GM13976 (cell line): ENCODE measurements at regions not wholly inside any gene's neighbourhood (a gene's known extent, or its start where the extent isn't known, plus 50 kb on each side); places are given as distances from the start of the nearest gene placed in this dataset.
"Not testable (repeated sequence)": the region's sequence is repeated elsewhere in the genome, so short reads cannot be mapped to it uniquely, and the experiment has no call there.

Source experiments
- DNase-seq: peaks from one replicate; pipeline ENCODE4 v3.0.0; 2012; ENCODE audit warnings: low spot score
- in situ Hi-C: fragments of 300-500 bp; cut with MboI; formaldehyde crosslinking; loops from one replicate; pipeline ENCODE4 v1.12.0; 2022; ENCODE audit warnings: low sequenced_read_pairs, mixed read lengths, inconsistent platforms; ENCODE audit not compliant: unreplicated experiment
- TF ChIP-seq, protein P1 (sequence below): IDR thresholded peaks from 2 replicates; pipeline ENCODE4 v1.5.1; 2012; ENCODE audit warnings: borderline replicate concordance, mild to moderate bottlenecking; ENCODE audit not compliant: insufficient read depth; ENCODE audit errors: extremely low read depth, missing control alignments, control extremely low read depth

GRCh38 chr6:126665551-126665950 is 325.6 kb downstream of the CENPW start:
- TF ChIP-seq, protein P1, sequence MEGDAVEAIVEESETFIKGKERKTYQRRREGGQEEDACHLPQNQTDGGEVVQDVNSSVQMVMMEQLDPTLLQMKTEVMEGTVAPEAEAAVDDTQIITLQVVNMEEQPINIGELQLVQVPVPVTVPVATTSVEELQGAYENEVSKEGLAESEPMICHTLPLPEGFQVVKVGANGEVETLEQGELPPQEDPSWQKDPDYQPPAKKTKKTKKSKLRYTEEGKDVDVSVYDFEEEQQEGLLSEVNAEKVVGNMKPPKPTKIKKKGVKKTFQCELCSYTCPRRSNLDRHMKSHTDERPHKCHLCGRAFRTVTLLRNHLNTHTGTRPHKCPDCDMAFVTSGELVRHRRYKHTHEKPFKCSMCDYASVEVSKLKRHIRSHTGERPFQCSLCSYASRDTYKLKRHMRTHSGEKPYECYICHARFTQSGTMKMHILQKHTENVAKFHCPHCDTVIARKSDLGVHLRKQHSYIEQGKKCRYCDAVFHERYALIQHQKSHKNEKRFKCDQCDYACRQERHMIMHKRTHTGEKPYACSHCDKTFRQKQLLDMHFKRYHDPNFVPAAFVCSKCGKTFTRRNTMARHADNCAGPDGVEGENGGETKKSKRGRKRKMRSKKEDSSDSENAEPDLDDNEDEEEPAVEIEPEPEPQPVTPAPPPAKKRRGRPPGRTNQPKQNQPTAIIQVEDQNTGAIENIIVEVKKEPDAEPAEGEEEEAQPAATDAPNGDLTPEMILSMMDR: no peak
- DNase-seq: no peak
- in situ Hi-C loops: no loop called here

DNA sequence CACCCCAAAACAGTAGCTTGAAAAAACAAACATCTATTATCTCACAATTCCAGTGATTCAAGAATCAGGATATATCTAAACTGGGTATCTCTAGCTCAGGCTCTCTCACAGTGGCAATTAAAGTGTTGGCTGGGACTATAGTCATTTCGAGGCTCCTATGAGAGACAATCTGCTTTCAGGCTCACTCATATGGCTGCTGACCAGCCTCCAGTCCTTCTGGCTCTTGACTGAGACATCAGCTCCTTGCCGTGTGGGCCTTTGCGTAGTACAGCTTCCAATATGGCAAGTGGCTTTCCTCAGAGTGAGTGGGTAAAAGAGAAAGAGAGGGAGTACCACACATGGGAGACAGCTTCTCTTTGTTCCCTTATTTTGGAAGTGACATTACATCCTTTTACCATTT is 327.2 kb downstream of the CENPW start:
- TF ChIP-seq, protein P1: no peak
- no peak for DNase-seq
- in situ Hi-C loops: no loop called here

GRCh38 chr6:126667728-126668127 is 327.8 kb downstream of the CENPW start:
- no peak for DNase-seq
- TF ChIP-seq, protein P1: no peak
- in situ Hi-C loops: no loop called here

- in situ Hi-C loops: no loop called here
- TF ChIP-seq, protein P1: no peak
- peak; percentile 38 for DNase-seq
Measured at GRCh38 chr6:126672649-126673048, 332.7 kb downstream of the CENPW start.

GRCh38 chr6:126673749-126674148 is 333.8 kb downstream of the CENPW start:
- in situ Hi-C loops, DNase-seq: not testable (repeated sequence)

DNA sequence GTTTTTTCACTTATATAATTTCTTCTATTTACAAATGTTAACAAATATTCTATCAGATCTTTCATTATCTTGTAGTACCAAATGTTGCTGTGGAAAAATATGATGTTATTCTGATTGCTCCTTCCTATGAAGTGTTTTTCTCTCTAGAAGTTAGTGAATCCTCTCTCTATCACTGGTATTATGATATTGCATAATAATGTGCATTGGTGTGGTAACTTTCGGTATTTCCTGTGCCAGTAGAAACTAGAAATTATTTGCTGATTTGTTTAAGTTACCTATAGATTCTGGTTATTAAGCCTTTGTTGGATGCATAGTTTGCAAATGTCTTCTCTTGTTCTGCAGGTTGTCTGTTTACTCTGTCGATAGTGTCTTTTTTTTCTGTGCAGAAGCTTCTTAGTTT is 342.5 kb downstream of the CENPW start:
- DNase-seq: no peak
- TF ChIP-seq, protein P1: no peak
- in situ Hi-C loops: no loop called here

GRCh38 chr6:126685182-126685581 is 345.3 kb downstream of the CENPW start:
- in situ Hi-C loops: no loop called here
- no peak for DNase-seq
- TF ChIP-seq, protein P1: no peak
